ENCODE measurements at regions not wholly inside any gene's neighbourhood (a gene's known extent, or its start where the extent isn't known, plus 50 kb on each side); places are given as distances from the start of the nearest gene placed in this dataset.

- TF ChIP-seq EZH2 (IDR thresholded peaks at IDR 0.05; ENCODE audit: borderline replicate concordance, low read length) (no peak), CTCF (IDR thresholded peaks at IDR 0.05; ENCODE audit: low read length) (no peak)
- Histone ChIP-seq H3K27ac (ENCODE audit: low read depth, low read length, poor library complexity, severe bottlenecking) (no peak overlapping the region), H3F3A (ENCODE audit: insufficient read depth, low read length) (no peaks in the 10 kb centered on the region), H3K4me2 (ENCODE audit: low read length) (no peak overlapping the region), H3K9ac (ENCODE audit: low read length) (no peak overlapping the region), H3K4me1 (ENCODE audit: insufficient read depth, low read length, severe bottlenecking) (no peaks in the 10 kb centered on the region), H3K9me3 (ENCODE audit: low read length) (no peaks in the 10 kb centered on the region), H3K36me3 (ENCODE audit: insufficient read depth, low read length) (no peaks in the 10 kb centered on the region), H4K20me1 (ENCODE audit: insufficient read depth, low read length) (no peaks in the 10 kb centered on the region), H3K79me2 (ENCODE audit: insufficient read depth, low read length) (no peaks in the 10 kb centered on the region), H3K27me3 (ENCODE audit: insufficient read depth, low read length) (no peaks in the 10 kb centered on the region; the same call in 1 of the 2 replicates), H3K9me2 (ENCODE audit: low read depth, low read length) (no peaks in the 10 kb centered on the region), H2AFZ (ENCODE audit: low read length) (no peak overlapping the region), H3K4me3 (ENCODE audit: low read depth, low read length, poor library complexity, severe bottlenecking) (no peak overlapping the region)
Observed at GRCh38 chr3:182692021-182692420, 101.3 kb upstream of the ATP11B start.

GRCh38 chr3:182692695-182693094 lies 100.6 kb upstream of the ATP11B start:
- Histone ChIP-seq H3K79me2 (ENCODE audit: insufficient read depth, low read length) (no peaks in the 10 kb centered on the region), H3K36me3 (ENCODE audit: insufficient read depth, low read length) (no peaks in the 10 kb centered on the region), H3K9me2 (ENCODE audit: low read depth, low read length) (no peaks in the 10 kb centered on the region), H3K4me1 (ENCODE audit: insufficient read depth, low read length, severe bottlenecking) (no peaks in the 10 kb centered on the region), H3K27me3 (ENCODE audit: insufficient read depth, low read length) (no peaks in the 10 kb centered on the region; the same call in 1 of the 2 replicates), H3K4me3 (ENCODE audit: low read depth, low read length, poor library complexity, severe bottlenecking) (no peak overlapping the region), H3K27ac (ENCODE audit: low read depth, low read length, poor library complexity, severe bottlenecking) (no peak overlapping the region), H2AFZ (ENCODE audit: low read length) (no peak overlapping the region), H3K9me3 (ENCODE audit: low read length) (no peaks in the 10 kb centered on the region), H3F3A (ENCODE audit: insufficient read depth, low read length) (no peaks in the 10 kb centered on the region), H3K4me2 (ENCODE audit: low read length) (no peak overlapping the region), H3K9ac (ENCODE audit: low read length) (no peak overlapping the region), H4K20me1 (ENCODE audit: insufficient read depth, low read length) (no peaks in the 10 kb centered on the region)
- no peak for TF ChIP-seq EZH2 (IDR thresholded peaks at IDR 0.05; ENCODE audit: borderline replicate concordance, low read length)
- TF ChIP-seq CTCF (IDR thresholded peaks at IDR 0.05; ENCODE audit: low read length) = no peak

- Histone ChIP-seq H3K9me2 (ENCODE audit: low read depth, low read length) (no peaks in the 10 kb centered on the region), H3K4me1 (ENCODE audit: insufficient read depth, low read length, severe bottlenecking) (no peaks in the 10 kb centered on the region), H2AFZ (ENCODE audit: low read length) (no peak overlapping the region), H3K36me3 (ENCODE audit: insufficient read depth, low read length) (no peaks in the 10 kb centered on the region), H3K9ac (ENCODE audit: low read length) (no peak overlapping the region), H3K4me2 (ENCODE audit: low read length) (no peak overlapping the region), H3K27me3 (ENCODE audit: insufficient read depth, low read length) (no peaks in the 10 kb centered on the region; the same call in 1 of the 2 replicates), H3K27ac (ENCODE audit: low read depth, low read length, poor library complexity, severe bottlenecking) (no peak overlapping the region), H3K9me3 (ENCODE audit: low read length) (no peaks in the 10 kb centered on the region), H3K4me3 (ENCODE audit: low read depth, low read length, poor library complexity, severe bottlenecking) (no peak overlapping the region), H4K20me1 (ENCODE audit: insufficient read depth, low read length) (no peaks in the 10 kb centered on the region), H3F3A (ENCODE audit: insufficient read depth, low read length) (no peaks in the 10 kb centered on the region), H3K79me2 (ENCODE audit: insufficient read depth, low read length) (no peaks in the 10 kb centered on the region)
- TF ChIP-seq EZH2 (IDR thresholded peaks at IDR 0.05; ENCODE audit: borderline replicate concordance, low read length) (no peak), CTCF (IDR thresholded peaks at IDR 0.05; ENCODE audit: low read length) (no peak)
Observed at GRCh38 chr3:182693723-182694122, 99.6 kb upstream of the ATP11B start.

Data from OCI-LY1 (cell line).